ENCODE measurements at regions not wholly inside any gene's neighbourhood (a gene's known extent, or its start where the extent isn't known, plus 50 kb on each side); places are given as distances from the start of the nearest gene placed in this dataset.

DNA sequence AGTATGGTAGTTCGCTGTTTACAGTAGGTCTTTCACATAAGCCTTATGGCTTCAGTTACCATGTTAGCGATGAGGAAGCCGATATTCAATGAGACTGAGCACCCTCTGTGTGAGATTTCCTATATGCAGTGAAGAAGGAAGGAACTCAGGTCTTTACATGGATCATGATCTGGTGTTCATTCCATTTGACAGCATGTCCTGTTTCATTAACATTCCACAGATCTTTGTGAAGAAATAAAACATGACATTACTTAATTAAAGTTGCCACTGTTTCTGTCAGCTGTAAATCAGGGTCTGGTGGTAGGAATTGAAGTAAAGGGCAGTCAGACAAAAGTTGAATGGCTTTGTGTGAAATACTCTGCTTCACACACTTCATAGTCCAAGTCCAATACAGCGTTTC lies 768.6 kb downstream of the ZPLD1 start:
- ATAC-seq (ENCODE audit: insufficient read depth, low FRiP score) (no peak), DNase-seq (no peak)
- H3K9ac ChIP-seq (ENCODE audit: insufficient read depth in 1 of 2, low read length in 2 of 2): no peak overlapping the region
- H3K4me3 ChIP-seq: no peak overlapping the region
- WGBS, 2 donors: 93 to 96% methylated on average over 4 of the region's 4 CpGs
- no peaks in the 10 kb centered on the region for H3K9me3 ChIP-seq (ENCODE audit: control insufficient read depth in 4 of 4, insufficient read depth in 3 of 4, low read length in 3 of 4)
- H3K27ac ChIP-seq (ENCODE audit: low read depth in 1 of 2, low read length in 1 of 2): no peak overlapping the region
- TF ChIP-seq, protein P1, sequence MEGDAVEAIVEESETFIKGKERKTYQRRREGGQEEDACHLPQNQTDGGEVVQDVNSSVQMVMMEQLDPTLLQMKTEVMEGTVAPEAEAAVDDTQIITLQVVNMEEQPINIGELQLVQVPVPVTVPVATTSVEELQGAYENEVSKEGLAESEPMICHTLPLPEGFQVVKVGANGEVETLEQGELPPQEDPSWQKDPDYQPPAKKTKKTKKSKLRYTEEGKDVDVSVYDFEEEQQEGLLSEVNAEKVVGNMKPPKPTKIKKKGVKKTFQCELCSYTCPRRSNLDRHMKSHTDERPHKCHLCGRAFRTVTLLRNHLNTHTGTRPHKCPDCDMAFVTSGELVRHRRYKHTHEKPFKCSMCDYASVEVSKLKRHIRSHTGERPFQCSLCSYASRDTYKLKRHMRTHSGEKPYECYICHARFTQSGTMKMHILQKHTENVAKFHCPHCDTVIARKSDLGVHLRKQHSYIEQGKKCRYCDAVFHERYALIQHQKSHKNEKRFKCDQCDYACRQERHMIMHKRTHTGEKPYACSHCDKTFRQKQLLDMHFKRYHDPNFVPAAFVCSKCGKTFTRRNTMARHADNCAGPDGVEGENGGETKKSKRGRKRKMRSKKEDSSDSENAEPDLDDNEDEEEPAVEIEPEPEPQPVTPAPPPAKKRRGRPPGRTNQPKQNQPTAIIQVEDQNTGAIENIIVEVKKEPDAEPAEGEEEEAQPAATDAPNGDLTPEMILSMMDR (IDR thresholded peaks at IDR 0.05; ENCODE audit: control extremely low read depth, extremely low read depth): no peak
- no peaks in the 10 kb centered on the region for H3K27me3 ChIP-seq (ENCODE audit: control insufficient read depth in 3 of 3, insufficient read depth in 3 of 3, low read length in 2 of 3)
- no peaks in the 10 kb centered on the region for H3K4me1 ChIP-seq (ENCODE audit: control insufficient read depth in 5 of 5, insufficient read depth in 5 of 5, low read length in 5 of 5)
- H3K36me3 ChIP-seq (ENCODE audit: control insufficient read depth in 4 of 4, insufficient read depth in 4 of 4, low read length in 4 of 4): no peaks in the 10 kb centered on the region

DNA sequence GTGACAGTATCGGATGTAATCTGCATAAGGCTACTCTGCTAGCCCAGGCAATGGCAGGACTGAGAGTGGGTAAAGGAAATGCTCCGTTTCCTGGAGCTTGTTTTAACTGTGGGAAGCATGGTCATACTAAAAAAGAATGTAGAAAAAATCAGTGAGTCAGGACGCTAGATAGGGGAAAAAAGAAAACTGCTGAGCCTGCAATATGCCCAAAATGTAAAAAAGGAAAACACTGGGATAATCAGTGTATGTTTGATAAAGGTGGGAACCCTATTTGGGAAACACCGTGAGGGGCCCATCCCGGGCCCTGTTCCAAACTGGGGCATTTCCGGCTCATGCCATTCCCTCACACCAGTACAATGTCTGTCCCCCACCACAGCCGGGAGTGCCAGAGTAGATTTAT lies 775.8 kb downstream of the ZPLD1 start:
- TF ChIP-seq, protein P1 (IDR thresholded peaks at IDR 0.05; ENCODE audit: control extremely low read depth, extremely low read depth): no peak
- DNase-seq: no peak
- ATAC-seq (ENCODE audit: insufficient read depth, low FRiP score): no peak
- no peaks in the 10 kb centered on the region for H3K36me3 ChIP-seq (ENCODE audit: control insufficient read depth in 4 of 4, insufficient read depth in 4 of 4, low read length in 4 of 4)
- no peaks in the 10 kb centered on the region for H3K9me3 ChIP-seq (ENCODE audit: control insufficient read depth in 4 of 4, insufficient read depth in 3 of 4, low read length in 3 of 4)
- H3K9ac ChIP-seq (ENCODE audit: insufficient read depth in 1 of 2, low read length in 2 of 2): no peak overlapping the region
- no peaks in the 10 kb centered on the region for H3K27me3 ChIP-seq (ENCODE audit: control insufficient read depth in 3 of 3, insufficient read depth in 3 of 3, low read length in 2 of 3)
- H3K27ac ChIP-seq (ENCODE audit: low read depth in 1 of 2, low read length in 1 of 2): no peak overlapping the region
- H3K4me1 ChIP-seq (ENCODE audit: control insufficient read depth in 5 of 5, insufficient read depth in 5 of 5, low read length in 5 of 5): no peaks in the 10 kb centered on the region
- H3K4me3 ChIP-seq: no peak overlapping the region
- WGBS, 2 donors: 40 to 48% methylated on average over 7 of the region's 7 CpGs

DNA sequence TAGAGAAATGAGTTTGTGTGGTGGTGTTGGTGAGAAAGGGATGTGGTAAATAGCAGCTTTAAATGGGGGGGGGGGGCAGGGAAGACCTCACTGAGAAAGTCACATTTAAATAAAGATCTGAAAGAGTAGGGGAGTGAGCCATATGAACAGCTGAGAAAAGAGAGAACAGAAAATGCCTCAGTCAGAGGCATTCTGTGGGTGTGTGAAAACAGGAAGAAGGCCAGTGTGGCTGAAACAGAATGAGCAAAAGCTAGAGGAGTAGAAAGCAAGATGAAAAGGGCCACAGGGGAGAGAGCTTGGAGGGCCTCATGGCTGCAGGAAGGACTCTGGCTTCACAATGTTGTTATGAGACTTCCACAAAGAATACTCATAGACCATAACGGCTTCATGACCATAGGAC lies 783.3 kb downstream of the ZPLD1 start:
- TF ChIP-seq, protein P1 (IDR thresholded peaks at IDR 0.05; ENCODE audit: control extremely low read depth, extremely low read depth): no peak
- Histone ChIP-seq H3K9me3 (ENCODE audit: control insufficient read depth in 4 of 4, insufficient read depth in 3 of 4, low read length in 3 of 4) (no peaks in the 10 kb centered on the region), H3K9ac (ENCODE audit: insufficient read depth in 1 of 2, low read length in 2 of 2) (no peak overlapping the region), H3K4me1 (ENCODE audit: control insufficient read depth in 5 of 5, insufficient read depth in 5 of 5, low read length in 5 of 5) (no peaks in the 10 kb centered on the region), H3K27me3 (ENCODE audit: control insufficient read depth in 3 of 3, insufficient read depth in 3 of 3, low read length in 2 of 3) (no peaks in the 10 kb centered on the region), H3K27ac (ENCODE audit: low read depth in 1 of 2, low read length in 1 of 2) (no peak overlapping the region), H3K4me3 (no peak overlapping the region), H3K36me3 (ENCODE audit: control insufficient read depth in 4 of 4, insufficient read depth in 4 of 4, low read length in 4 of 4) (no peaks in the 10 kb centered on the region)
- ATAC-seq (ENCODE audit: insufficient read depth, low FRiP score): no peak
- 44 to 67% methylated on average over 1 of the region's 1 CpG for WGBS, 2 donors
- DNase-seq: no peak

DNA sequence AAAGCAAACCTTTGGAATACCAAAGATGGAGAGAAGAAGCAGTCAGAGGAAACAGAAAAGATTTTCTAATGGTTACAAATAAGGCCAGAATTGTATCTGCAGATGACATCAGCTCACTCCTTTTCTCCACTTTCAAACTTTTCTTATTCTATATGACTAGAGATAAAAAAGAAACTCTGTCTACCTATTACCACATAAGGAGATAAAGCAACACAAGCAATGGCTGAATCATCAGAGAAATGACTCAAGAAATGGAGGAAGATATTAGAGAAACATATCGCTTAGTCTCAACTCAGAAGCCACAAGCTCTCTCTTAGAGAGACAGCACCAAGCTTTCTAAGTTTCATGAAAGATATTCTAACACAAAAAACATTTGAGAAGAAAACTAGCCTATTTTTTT lies 784.0 kb downstream of the ZPLD1 start:
- no peaks in the 10 kb centered on the region for H3K9me3 ChIP-seq (ENCODE audit: control insufficient read depth in 4 of 4, insufficient read depth in 3 of 4, low read length in 3 of 4)
- H3K4me1 ChIP-seq (ENCODE audit: control insufficient read depth in 5 of 5, insufficient read depth in 5 of 5, low read length in 5 of 5): no peaks in the 10 kb centered on the region
- WGBS, 2 donors: 96 to 98% methylated on average over 1 of the region's 1 CpG
- DNase-seq (no peak), ATAC-seq (ENCODE audit: insufficient read depth, low FRiP score) (no peak)
- TF ChIP-seq, protein P1 (IDR thresholded peaks at IDR 0.05; ENCODE audit: control extremely low read depth, extremely low read depth): no peak
- H3K9ac ChIP-seq (ENCODE audit: insufficient read depth in 1 of 2, low read length in 2 of 2): no peak overlapping the region
- H3K27ac ChIP-seq (ENCODE audit: low read depth in 1 of 2, low read length in 1 of 2): no peak overlapping the region
- no peak overlapping the region for H3K4me3 ChIP-seq
- no peaks in the 10 kb centered on the region for H3K36me3 ChIP-seq (ENCODE audit: control insufficient read depth in 4 of 4, insufficient read depth in 4 of 4, low read length in 4 of 4)
- no peaks in the 10 kb centered on the region for H3K27me3 ChIP-seq (ENCODE audit: control insufficient read depth in 3 of 3, insufficient read depth in 3 of 3, low read length in 2 of 3)

All from lung (tissue), 11 donors.